DMS153 (cell line): ENCODE measurements at regions not wholly inside any gene's neighbourhood (a gene's known extent, or its start where the extent isn't known, plus 50 kb on each side); places are given as distances from the start of the nearest gene placed in this dataset.
A peak's percentile ranks its signal among the peaks of the same experiment; 100 is the strongest.

Source experiments
- DNase-seq: peaks from one replicate; lab custom pipeline; 2025; lab: John Stamatoyannopoulos, UW

DNA sequence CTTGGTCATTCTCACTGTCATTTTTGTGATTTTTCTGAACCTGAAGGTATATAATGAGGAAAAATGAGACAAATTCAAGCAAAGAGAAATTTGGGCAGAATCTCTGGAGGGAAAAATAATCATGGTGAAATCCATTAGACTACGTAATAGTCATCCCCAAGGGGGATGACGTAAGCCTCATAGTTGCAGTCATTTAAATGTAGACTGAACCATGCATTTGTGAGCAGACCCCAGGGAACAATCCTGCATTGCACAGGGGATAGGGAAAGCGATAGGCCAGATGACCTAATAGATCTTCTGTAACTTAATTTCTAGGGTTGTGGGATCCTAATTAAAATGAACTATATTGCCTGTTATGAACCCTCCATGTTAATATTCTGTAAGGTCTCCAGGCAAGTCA is 167.4 kb upstream of the C1orf21 start:
- no peak for DNase-seq

GRCh38 chr1:184219883-184220282 is 166.9 kb upstream of the C1orf21 start:
- no peak for DNase-seq

- DNase-seq: no peak
Measured at GRCh38 chr1:184221087-184221486, 165.7 kb upstream of the C1orf21 start.

DNA sequence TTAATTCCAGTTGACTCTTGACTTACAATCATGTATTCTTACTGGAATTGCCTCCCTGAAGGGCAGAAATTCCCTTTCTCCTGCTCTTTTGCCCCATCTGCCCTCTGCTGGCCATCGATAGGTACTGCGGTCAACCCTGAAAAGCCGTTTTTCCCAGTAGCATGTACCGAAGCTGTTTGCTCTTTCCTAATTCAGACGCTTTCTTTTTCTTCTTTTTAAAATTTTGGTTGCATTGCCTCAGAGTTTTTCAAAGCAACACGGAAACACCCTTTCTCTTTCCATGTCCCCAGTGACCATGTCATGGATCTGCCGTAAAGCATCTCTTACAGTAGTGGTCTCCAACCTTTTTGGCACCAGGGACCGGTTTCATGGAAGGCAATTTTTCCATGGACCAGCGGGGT is 164.2 kb upstream of the C1orf21 start:
- peak; percentile 21 for DNase-seq

GRCh38 chr1:184223216-184223615 is 163.6 kb upstream of the C1orf21 start:
- DNase-seq: no peak

DNA sequence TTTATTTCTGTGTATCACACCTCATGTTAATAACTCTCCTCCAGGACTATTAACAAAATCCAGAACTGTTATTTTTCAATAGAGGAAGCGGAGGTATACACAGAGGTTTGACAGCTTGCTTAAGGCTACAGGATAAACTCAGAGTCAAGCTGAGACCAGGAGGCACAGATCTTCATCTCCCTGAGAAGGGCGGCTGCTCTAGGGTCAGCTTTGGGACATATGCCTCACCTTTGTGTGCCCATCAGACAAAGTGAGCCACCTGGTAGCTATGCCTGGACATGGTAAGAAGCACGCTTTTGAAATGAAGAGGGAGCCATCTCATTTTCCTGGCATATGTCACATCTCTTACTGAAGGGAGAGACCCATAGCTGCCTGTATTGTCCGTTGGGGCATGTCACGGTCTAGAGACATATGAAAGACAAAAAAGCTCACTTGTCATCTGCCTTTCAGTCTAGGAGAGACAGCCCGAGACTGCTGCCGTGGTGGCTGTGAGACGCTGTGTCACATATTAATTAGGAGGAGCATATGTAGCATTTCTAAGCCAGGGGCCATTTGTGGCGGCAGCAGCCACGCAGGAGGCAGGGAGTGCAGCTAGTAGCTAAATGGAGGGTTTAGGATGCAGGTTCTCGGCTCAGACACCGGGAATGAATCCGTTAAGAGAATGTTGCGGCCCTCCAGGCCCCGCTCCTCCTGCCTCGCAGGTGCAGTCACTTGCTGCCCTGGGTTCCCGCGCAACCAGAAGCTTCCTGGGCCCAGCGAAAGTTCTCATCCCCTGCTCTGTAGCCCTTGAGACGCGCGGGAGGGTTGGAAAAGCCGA is 161.3 kb upstream of the C1orf21 start:
- DNase-seq: no peak

GRCh38 chr1:184226100-184226487 is 160.7 kb upstream of the C1orf21 start:
- DNase-seq: no peak

DNA sequence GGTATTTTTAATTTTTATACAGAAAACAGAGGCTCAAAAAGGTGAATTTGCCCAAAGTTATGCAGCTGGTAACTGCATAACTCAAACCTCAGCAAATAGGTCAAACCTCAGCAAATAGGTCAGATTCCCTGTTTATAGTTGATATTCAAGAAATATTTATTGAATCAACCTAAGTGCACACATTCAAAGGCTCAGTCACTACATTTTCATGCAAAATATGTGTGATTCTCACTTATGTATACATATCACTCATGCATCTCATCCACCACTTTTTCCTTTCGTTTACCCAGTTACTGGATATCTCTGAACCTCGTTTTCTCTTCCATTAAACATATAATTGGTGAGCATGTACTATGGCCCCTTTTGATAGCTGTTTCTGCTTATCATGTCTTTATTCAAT is 158.3 kb upstream of the C1orf21 start:
- DNase-seq: no peak

- no peak for DNase-seq
Measured at GRCh38 chr1:184237588-184237987, 149.2 kb upstream of the C1orf21 start.

DNA sequence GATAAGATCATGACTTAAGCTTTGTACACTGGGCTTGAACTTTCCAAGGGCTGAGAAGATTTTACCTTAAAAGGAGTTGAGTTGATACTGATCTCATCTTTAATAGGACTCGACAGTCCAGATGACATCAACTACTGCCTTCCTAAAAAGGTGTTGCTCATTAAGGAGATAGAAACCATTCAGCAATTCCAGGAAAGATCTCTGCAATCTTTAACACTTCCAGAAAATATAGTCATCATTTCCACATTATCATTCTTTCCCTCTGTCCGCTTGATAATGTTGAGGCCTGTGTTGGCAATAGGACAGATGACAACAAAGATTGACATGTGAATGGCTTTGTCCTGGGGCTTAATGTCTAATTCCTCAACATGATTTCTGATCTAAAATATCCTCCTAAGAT is 145.4 kb upstream of the C1orf21 start:
- DNase-seq: no peak

DNA sequence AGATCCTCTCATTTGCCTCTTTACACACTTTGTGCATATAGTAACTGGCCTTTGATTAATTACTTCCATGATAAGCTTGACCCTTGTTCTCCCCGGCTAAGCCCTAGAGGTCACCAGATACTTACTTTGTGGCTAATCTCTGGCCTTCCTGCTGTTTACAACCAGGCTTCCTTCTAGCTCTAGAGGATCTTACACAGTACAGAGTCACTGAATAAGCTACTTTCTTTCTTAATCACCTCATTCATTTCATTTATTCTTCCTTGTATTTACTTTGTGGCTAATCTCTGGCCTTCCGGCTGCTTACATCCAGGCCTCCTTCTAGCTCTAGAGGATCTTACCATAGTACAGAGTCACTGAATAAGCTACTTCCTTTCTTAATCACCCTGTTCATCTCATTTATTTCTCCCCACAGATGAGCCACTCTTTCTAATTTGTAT is 144.3 kb upstream of the C1orf21 start:
- peak; percentile 20 for DNase-seq

GRCh38 chr1:184244962-184245361 is 141.9 kb upstream of the C1orf21 start:
- DNase-seq: no peak

DNA sequence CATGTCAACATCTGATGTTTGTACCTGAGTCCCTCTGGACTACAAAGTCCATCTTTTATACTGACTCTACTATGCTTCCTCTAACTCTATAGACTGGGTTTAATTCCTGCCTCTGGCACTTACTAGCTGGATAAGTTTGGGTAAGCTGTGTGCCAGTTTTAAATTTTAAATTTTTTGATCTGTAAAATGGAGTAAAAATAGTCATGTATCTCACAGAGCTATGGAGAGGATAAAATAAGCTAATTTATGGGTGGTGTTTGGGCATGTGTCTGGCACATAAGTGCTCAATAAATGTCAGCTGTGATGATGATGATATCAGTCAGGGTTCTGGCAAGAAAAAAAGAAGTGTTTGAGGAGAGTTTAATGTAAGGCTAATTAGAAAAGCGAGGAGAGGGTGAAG is 139.2 kb upstream of the C1orf21 start:
- no peak for DNase-seq

- DNase-seq: no peak
Measured at GRCh38 chr1:184253921-184254320, 132.9 kb upstream of the C1orf21 start.

DNA sequence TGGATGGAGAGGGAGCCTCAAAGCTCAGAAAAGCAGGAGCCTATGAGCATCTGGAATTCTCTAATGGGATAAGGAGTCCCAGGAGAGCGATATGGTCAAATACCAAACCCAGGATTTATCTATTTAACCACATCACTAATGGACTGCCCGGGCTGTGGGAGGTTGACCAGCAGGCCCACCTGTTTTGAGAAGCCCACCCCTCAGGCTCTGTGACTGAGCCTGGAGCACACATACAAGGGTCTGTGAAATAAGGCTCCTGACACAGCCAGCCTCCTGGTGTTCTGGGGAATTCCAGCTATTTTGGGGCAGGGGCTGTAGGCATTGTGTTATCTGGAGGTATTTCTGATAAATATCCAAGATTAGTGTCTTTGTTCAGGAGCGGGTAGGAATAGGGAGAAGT is 132.0 kb upstream of the C1orf21 start:
- no peak for DNase-seq

DNA sequence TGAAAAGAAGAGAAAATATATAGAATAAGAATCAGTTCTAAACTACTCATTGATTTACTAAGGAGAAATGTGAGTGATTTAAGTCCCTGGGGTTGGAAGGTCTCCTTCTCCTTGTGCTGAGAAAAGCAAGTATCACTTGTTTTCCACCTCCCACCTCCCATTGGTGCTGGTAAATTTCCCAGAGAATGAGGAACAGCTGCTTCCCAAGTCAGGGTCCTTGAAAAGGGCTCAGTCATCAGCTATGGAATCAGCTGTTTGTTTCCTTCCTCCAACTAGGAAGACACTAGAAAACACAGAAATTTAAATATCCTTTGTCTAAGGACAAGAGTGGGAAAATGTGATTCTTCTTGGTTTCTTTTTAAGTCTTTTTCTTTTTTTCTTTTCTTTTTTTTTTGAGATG is 131.3 kb upstream of the C1orf21 start:
- DNase-seq: no peak

DNA sequence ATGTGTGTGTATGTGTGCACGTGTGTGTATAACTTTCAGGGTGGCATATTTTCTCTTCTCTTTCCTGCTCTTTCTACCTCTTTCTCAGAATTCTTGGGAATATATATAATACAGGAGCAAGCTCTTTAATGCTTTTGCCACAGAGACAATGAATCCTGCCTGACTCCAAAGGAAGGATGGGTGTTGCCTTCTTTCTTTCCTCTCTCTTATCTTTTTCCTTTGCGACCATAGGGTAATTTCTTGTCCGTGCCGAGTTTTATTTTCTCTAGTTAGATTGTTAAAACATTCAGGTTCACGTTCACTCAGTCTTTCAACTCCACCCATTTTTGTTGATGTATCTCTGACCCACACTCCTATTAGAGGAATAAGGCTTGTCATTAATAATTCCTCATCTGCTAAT is 129.0 kb upstream of the C1orf21 start:
- no peak for DNase-seq

GRCh38 chr1:184258525-184258924 is 128.3 kb upstream of the C1orf21 start:
- no peak for DNase-seq

DNA sequence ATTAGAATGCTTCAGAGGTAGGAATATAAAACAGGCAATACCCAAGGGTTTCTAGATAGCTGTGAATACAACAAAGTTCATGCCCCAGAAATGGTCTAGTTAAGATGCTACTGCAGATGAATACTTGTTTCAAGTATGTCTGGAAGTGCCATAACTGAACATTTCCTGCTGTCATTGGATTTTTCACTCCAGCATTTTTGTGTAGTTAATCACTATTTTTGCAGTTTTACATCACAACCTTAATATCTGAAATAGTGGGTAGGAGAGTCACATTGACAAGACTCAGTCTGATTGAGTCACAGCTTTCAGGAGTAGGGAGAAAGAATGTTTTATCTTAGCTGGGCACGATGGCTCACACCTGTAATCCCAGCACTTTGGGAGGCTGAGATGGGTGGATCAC is 126.4 kb upstream of the C1orf21 start:
- no peak for DNase-seq

GRCh38 chr1:184262109-184262508 is 124.7 kb upstream of the C1orf21 start:
- DNase-seq: no peak

DNA sequence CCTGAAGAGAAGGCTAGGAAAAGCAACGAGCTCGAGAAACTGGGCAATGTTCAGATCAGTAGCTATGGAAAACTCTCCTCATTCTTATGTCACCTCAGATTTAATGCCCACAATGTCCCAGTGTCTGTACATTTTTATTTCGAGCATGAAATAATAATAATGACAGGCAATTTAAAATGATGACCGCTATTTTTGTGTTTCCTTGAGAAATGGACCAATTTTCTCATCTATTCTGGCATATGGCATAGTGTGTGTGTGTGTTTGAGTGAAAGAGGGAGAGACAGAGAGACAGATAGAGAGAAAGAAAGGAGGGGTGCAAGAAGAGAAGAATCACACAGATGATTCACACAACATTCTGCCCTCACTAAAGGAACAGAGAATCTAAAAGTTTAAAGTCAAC is 119.1 kb upstream of the C1orf21 start:
- DNase-seq: no peak

DNA sequence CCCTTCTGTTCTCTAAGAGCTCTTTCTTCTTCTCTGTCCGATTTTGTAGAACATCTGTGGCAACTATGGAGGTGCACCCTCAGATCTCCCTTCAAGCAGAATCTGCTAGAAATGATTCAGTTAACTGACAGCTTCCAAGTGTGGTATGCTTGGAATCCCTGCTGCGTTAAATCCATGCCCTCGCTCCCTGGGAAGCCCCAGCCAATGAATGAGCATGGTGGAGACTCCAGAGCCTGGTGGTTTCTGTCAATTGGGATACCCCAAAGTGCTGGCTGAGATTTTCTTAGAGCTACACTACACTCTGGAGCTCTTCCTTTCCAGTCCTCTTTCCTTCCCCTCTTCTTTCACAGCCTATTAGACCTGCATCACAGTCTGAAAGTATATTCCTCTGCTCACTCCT is 116.3 kb upstream of the C1orf21 start:
- no peak for DNase-seq

DNA sequence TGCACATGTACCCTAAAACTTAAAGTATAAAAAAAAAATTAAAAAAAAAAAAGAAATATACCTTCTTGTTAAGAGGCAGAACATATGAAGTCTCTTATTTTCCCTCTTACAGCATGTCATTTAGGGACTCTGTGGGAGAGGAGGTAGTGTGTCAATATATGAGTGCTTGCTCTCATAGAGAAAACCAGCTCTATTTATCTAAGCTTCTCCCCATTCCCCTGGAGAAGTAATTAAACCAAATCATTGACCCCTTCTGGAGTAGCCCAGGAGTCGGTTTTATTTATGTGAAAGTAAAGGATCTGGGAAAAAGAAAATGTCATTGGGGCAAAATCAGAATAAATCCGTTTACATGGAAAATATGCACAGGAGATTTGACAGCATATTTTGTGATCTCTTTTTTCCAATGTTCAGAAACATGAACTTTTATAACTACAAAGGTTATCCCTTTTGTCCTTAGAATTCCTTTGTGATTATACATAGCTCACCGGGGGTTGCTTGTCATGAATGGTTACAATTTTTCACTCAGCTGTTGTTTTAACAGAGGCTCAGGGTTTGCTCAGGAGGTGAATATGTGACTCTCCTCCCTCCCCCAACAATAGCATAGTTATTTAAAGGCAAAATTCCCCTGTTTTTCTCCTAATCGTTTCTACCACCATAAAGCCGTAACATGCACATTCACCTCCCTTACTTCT is 114.5 kb upstream of the C1orf21 start:
- no peak for DNase-seq

- DNase-seq: no peak
Measured at GRCh38 chr1:184276416-184276815, 110.4 kb upstream of the C1orf21 start.
